Activated T-cell treated with anti-CD3 and anti-CD28 coated beads, Interleukin-2, amount 50 U/mL, for 72 hours (primary cell): ENCODE measurements at regions not wholly inside any gene's neighbourhood (a gene's known extent, or its start where the extent isn't known, plus 50 kb on each side); places are given as distances from the start of the nearest gene placed in this dataset.

ENCODE experiments used
- ATAC-seq, 2 donors: fragments of 150-1000 bp; cut with Tn5 transposase; replicated peaks in 1 of 2; 2 replicates each; pipeline ENCODE4 v1.10.0; 2021; ENCODE audit warnings: moderate library complexity in 2 of 2, mild to moderate bottlenecking in 1 of 2
- DNase-seq, 2 donors: peaks; one replicate each; pipeline ENCODE4 v3.0.0; 2021 to 2022; ENCODE audit warnings: mixed read lengths in 1 of 2
- H3K27ac Mint-ChIP-seq: one replicate; pipeline ENCODE4 v1.8.0; 2022; ENCODE audit warnings: mild to moderate bottlenecking, moderate library complexity, mixed read lengths
- H3K27me3 Mint-ChIP-seq: one replicate; pipeline ENCODE4 v1.8.0; 2022; ENCODE audit warnings: low read depth, mixed read lengths
- H3K36me3 Mint-ChIP-seq, 2 donors: one replicate each; pipeline ENCODE4 v1.8.0; 2022; ENCODE audit warnings: mixed read lengths in 2 of 2, mild to moderate bottlenecking in 1 of 2; ENCODE audit not compliant: insufficient read depth in 2 of 2
- H3K4me1 Mint-ChIP-seq: one replicate; pipeline ENCODE4 v1.8.0; 2022; ENCODE audit warnings: low read depth, mixed read lengths
- H3K4me3 Mint-ChIP-seq, 2 donors: one replicate each; pipeline ENCODE4 v1.8.0; 2022; ENCODE audit warnings: mild to moderate bottlenecking in 2 of 2, mixed read lengths in 2 of 2, moderate library complexity in 2 of 2
- H3K9me3 Mint-ChIP-seq, 2 donors: one replicate each; pipeline ENCODE4 v1.8.0; 2022; ENCODE audit warnings: mixed read lengths in 2 of 2

GRCh38 chr4:154954117-154954516, 173.0 kb downstream of the RBM46 start:
- no peak overlapping the region for H3K4me3 Mint-ChIP-seq
- ATAC-seq (no peak), DNase-seq (no peak)
- no peaks in the 10 kb centered on the region for H3K36me3 Mint-ChIP-seq
- peaks cover 6% of the 10 kb centered on the region for H3K27me3 Mint-ChIP-seq
- no peak overlapping the region for H3K27ac Mint-ChIP-seq
- H3K9me3 Mint-ChIP-seq = peaks cover 5 to 6% of the 10 kb centered on the region in 2 donors
- no peaks in the 10 kb centered on the region for H3K4me1 Mint-ChIP-seq

- no peaks in the 10 kb centered on the region for H3K4me1 Mint-ChIP-seq
- no peak overlapping the region for H3K4me3 Mint-ChIP-seq
- H3K9me3 Mint-ChIP-seq = peaks cover 5 to 6% of the 10 kb centered on the region in 2 donors
- DNase-seq (no peak), ATAC-seq (no peak)
- H3K27ac Mint-ChIP-seq = no peak overlapping the region
- no peaks in the 10 kb centered on the region for H3K36me3 Mint-ChIP-seq
- H3K27me3 Mint-ChIP-seq = peaks cover 6% of the 10 kb centered on the region
These were observed 177.0 kb downstream of the RBM46 start for GRCh38 chr4:154958121-154958520.

GRCh38 chr4:154958621-154959358, 177.7 kb downstream of the RBM46 start:
- H3K36me3 Mint-ChIP-seq = no peaks in the 10 kb centered on the region
- H3K4me3 Mint-ChIP-seq = no peak overlapping the region
- H3K27ac Mint-ChIP-seq = no peak overlapping the region

GRCh38 chr4:154959756-154960155, 178.7 kb downstream of the RBM46 start:
- Mint-ChIP-seq H3K36me3 (no peaks in the 10 kb centered on the region), H3K9me3 (peaks cover 3 to 4% of the 10 kb centered on the region in 2 donors), H3K4me3 (no peak overlapping the region), H3K27ac (no peak overlapping the region), H3K4me1 (no peaks in the 10 kb centered on the region), H3K27me3 (peaks cover 6% of the 10 kb centered on the region)
- no peak for DNase-seq
- ATAC-seq = no peak

More at GRCh38 chr4:154958621-154959358, 177.7 kb downstream of the RBM46 start:
- Mint-ChIP-seq H3K9me3 (peaks cover 5 to 6% of the 10 kb centered on the region in 2 donors), H3K4me1 (no peaks in the 10 kb centered on the region), H3K27me3 (peaks cover 6% of the 10 kb centered on the region)
- DNase-seq = no peak
- no peak for ATAC-seq

- Mint-ChIP-seq H3K9me3 (peaks cover 0 to 4% of the 10 kb centered on the region in 2 donors), H3K27me3 (peaks cover 6% of the 10 kb centered on the region), H3K4me3 (no peak overlapping the region), H3K27ac (no peak overlapping the region), H3K4me1 (no peaks in the 10 kb centered on the region), H3K36me3 (no peaks in the 10 kb centered on the region)
- DNase-seq = no peak
- no peak for ATAC-seq
These were observed 179.4 kb downstream of the RBM46 start for GRCh38 chr4:154960476-154960875.

GRCh38 chr4:154961263-154961662, 180.2 kb downstream of the RBM46 start:
- no peaks in the 10 kb centered on the region for H3K4me1 Mint-ChIP-seq
- no peak overlapping the region for H3K27ac Mint-ChIP-seq
- ATAC-seq = no peak
- DNase-seq = no peak
- no peak overlapping the region for H3K4me3 Mint-ChIP-seq
- no peaks in the 10 kb centered on the region for H3K36me3 Mint-ChIP-seq
- H3K9me3 Mint-ChIP-seq = peaks cover 0 to 4% of the 10 kb centered on the region in 2 donors
- peaks cover 6% of the 10 kb centered on the region for H3K27me3 Mint-ChIP-seq

GRCh38 chr4:154973244-154974035, 192.4 kb downstream of the RBM46 start:
- Mint-ChIP-seq H3K36me3 (no peaks in the 10 kb centered on the region), H3K27me3 (peaks cover 14% of the 10 kb centered on the region), H3K9me3 (peaks cover 0 to 2% of the 10 kb centered on the region in 2 donors), H3K27ac (no peak overlapping the region), H3K4me3 (no peak overlapping the region), H3K4me1 (no peaks in the 10 kb centered on the region)
- no peak for ATAC-seq
- DNase-seq = no peak

GRCh38 chr4:154977228-154977627, 196.2 kb downstream of the RBM46 start:
- no peak for ATAC-seq
- no peaks in the 10 kb centered on the region for H3K36me3 Mint-ChIP-seq
- H3K27me3 Mint-ChIP-seq = peaks cover 11% of the 10 kb centered on the region
- no peak overlapping the region for H3K27ac Mint-ChIP-seq
- H3K4me3 Mint-ChIP-seq = no peak overlapping the region
- no peaks in the 10 kb centered on the region for H3K4me1 Mint-ChIP-seq
- no peak for DNase-seq
- H3K9me3 Mint-ChIP-seq = no peaks in the 10 kb centered on the region

GRCh38 chr4:154982187-154983047, 201.3 kb downstream of the RBM46 start:
- ATAC-seq (peak; percentile 45 to 54), DNase-seq (peak; percentile 36 to 47)
- Mint-ChIP-seq H3K4me1 (no peaks in the 10 kb centered on the region), H3K4me3 (no peak overlapping the region), H3K36me3 (no peaks in the 10 kb centered on the region), H3K27me3 (peaks cover 23% of the 10 kb centered on the region), H3K27ac (no peak overlapping the region), H3K9me3 (no peaks in the 10 kb centered on the region)

GRCh38 chr4:154983714-154984113, 202.6 kb downstream of the RBM46 start:
- Mint-ChIP-seq H3K9me3 (no peaks in the 10 kb centered on the region), H3K36me3 (no peaks in the 10 kb centered on the region), H3K4me1 (no peaks in the 10 kb centered on the region), H3K4me3 (no peak overlapping the region), H3K27ac (no peak overlapping the region), H3K27me3 (peaks cover 23% of the 10 kb centered on the region)
- ATAC-seq (no peak), DNase-seq (no peak)

- DNase-seq (no peak), ATAC-seq (no peak)
- Mint-ChIP-seq H3K27me3 (peaks cover 23% of the 10 kb centered on the region), H3K4me1 (no peaks in the 10 kb centered on the region), H3K9me3 (no peaks in the 10 kb centered on the region), H3K36me3 (no peaks in the 10 kb centered on the region), H3K4me3 (no peak overlapping the region), H3K27ac (no peak overlapping the region)
These were observed 203.1 kb downstream of the RBM46 start for GRCh38 chr4:154984148-154984547.

GRCh38 chr4:154984616-154985015, 203.5 kb downstream of the RBM46 start:
- no peaks in the 10 kb centered on the region for H3K9me3 Mint-ChIP-seq
- H3K36me3 Mint-ChIP-seq = no peaks in the 10 kb centered on the region
- H3K27ac Mint-ChIP-seq = no peak overlapping the region
- ATAC-seq = no peak
- peaks cover 23% of the 10 kb centered on the region for H3K27me3 Mint-ChIP-seq
- H3K4me3 Mint-ChIP-seq = no peak overlapping the region
- no peak for DNase-seq
- H3K4me1 Mint-ChIP-seq = no peaks in the 10 kb centered on the region

- ATAC-seq (no peak), DNase-seq (no peak)
- no peak overlapping the region for H3K4me3 Mint-ChIP-seq
- no peak overlapping the region for H3K27ac Mint-ChIP-seq
- H3K9me3 Mint-ChIP-seq = no peaks in the 10 kb centered on the region
- H3K4me1 Mint-ChIP-seq = no peaks in the 10 kb centered on the region
- H3K27me3 Mint-ChIP-seq = peaks cover 23% of the 10 kb centered on the region
- no peaks in the 10 kb centered on the region for H3K36me3 Mint-ChIP-seq
These were observed 204.6 kb downstream of the RBM46 start for GRCh38 chr4:154985673-154986072.
